HepG2 (cell line): ENCODE measurements at regions not wholly inside any gene's neighbourhood (a gene's known extent, or its start where the extent isn't known, plus 50 kb on each side); places are given as distances from the start of the nearest gene placed in this dataset.

Experiments used
- FOXK1 ChIP-seq: sonication (generic); formaldehyde crosslinking; IDR thresholded peaks from 2 replicates; pipeline ENCODE4 v1.4.0; 2020; ENCODE audit warnings: low read depth, missing genetic modification reagents, borderline replicate concordance
- TF ChIP-seq, protein P1 (sequence below): sonication (generic); formaldehyde crosslinking; IDR thresholded peaks from 2 replicates; pipeline ENCODE4 v1.5.0; 2020; ENCODE audit warnings: mild to moderate bottlenecking, missing genetic modification reagents, moderate library complexity

DNA sequence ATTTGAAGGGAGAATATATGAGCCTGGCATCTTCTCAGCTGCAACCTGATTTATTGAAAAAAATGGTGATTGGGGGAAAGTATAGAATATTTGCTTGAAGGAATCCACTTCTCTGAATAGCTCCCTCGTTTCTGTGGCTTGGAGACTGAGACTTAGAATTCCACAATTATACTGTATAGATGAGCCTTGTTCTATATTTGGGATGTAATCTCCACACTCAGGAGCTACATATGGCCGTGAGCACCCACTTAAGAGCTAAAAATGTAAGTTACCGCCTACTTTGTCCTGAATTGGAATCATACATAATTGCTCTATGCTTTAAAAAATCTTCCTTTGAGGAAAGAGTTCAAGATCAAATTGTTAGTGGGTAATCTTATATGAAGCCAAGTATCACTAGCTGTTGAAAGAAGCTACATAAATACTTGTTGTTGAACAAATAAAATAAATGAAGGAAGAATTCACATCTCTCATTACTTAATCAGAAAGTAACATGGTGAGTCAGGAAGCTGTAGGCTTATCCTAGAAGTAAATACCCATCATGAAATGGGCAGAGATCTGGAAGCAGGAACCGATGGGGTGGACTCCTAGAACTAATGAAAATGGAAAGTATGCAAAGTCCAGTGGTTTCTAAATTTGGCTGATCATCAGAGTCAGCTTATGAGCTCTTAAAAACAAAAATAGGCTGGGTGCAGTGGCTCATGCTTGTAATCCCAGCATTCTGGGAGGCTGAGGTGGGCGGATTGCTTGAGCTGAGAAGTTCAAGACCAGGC, 254.3 kb downstream of the SOX4 start:
- no peak for TF ChIP-seq FOXK1 (CRISPR knock-in tag)
- TF ChIP-seq, protein P1, sequence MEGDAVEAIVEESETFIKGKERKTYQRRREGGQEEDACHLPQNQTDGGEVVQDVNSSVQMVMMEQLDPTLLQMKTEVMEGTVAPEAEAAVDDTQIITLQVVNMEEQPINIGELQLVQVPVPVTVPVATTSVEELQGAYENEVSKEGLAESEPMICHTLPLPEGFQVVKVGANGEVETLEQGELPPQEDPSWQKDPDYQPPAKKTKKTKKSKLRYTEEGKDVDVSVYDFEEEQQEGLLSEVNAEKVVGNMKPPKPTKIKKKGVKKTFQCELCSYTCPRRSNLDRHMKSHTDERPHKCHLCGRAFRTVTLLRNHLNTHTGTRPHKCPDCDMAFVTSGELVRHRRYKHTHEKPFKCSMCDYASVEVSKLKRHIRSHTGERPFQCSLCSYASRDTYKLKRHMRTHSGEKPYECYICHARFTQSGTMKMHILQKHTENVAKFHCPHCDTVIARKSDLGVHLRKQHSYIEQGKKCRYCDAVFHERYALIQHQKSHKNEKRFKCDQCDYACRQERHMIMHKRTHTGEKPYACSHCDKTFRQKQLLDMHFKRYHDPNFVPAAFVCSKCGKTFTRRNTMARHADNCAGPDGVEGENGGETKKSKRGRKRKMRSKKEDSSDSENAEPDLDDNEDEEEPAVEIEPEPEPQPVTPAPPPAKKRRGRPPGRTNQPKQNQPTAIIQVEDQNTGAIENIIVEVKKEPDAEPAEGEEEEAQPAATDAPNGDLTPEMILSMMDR (CRISPR knock-in tag) = no peak
